ENCODE measurements at regions not wholly inside any gene's neighbourhood (a gene's known extent, or its start where the extent isn't known, plus 50 kb on each side); places are given as distances from the start of the nearest gene placed in this dataset.
A peak's percentile ranks its signal among the peaks of the same experiment; 100 is the strongest.

- TF ChIP-seq RCOR1 (IDR thresholded peaks at IDR 0.05; ENCODE audit: insufficient replicate concordance, low read length): no peak
These were observed 59.7 kb upstream of the RASD2 start (continued) for GRCh38 chr22:35480627-35481550.

- Histone ChIP-seq H2AK5ac (ENCODE audit: low read depth, low read length) (no peak overlapping the region), H2BK15ac (ENCODE audit: low read depth, low read length) (no peak overlapping the region), H3K9me1 (ENCODE audit: insufficient read depth, low read length) (0 out of 2 replicates have a peak, but pooled peaks cover 4% of the 10 kb centered on the region), H3K79me1 (ENCODE audit: low read depth in 1 of 2, low read length in 2 of 2) (no peaks in the 10 kb centered on the region), H2BK120ac (ENCODE audit: low read depth, low read length) (no peak overlapping the region), H3K4me3 (ENCODE audit: insufficient read depth, low read depth, low read length) (no peak overlapping the region), H2AFZ (replicated peaks; ENCODE audit: low read length, poor library complexity) (peak overlapping the region; percentile 10), H3K23ac (ENCODE audit: low read depth, low read length) (no peak overlapping the region), H3K18ac (ENCODE audit: low read depth, low read length) (no peak overlapping the region), H3K14ac (replicated peaks; ENCODE audit: low read depth, low read length) (no peak overlapping the region), H3K27me3 (ENCODE audit: control insufficient read depth, insufficient read depth, low read length) (no peaks in the 10 kb centered on the region; the same call in 1 of the 2 replicates), H4K91ac (ENCODE audit: insufficient read depth, low read depth, low read length) (no peak overlapping the region), H2BK20ac (ENCODE audit: low read depth, low read length) (no peak overlapping the region), H3K56ac (ENCODE audit: extremely low read depth, insufficient read depth, low read length) (no peak overlapping the region), H3K9me3 (ENCODE audit: control insufficient read depth, insufficient read depth, low read length) (peaks cover 3% of the 10 kb centered on the region; the same call in 1 of the 2 replicates), H3K4me1 (ENCODE audit: control insufficient read depth, insufficient read depth, low read length) (peaks cover 19% of the 10 kb centered on the region), H2BK5ac (ENCODE audit: low read depth, low read length, poor library complexity, severe bottlenecking) (no peak overlapping the region), H3K36me3 (ENCODE audit: control insufficient read depth, insufficient read depth, low read length) (no peaks in the 10 kb centered on the region), H2AK9ac (replicated peaks; ENCODE audit: low read depth, low read length, poor library complexity) (peak overlapping the region; percentile 26), H3K4ac (ENCODE audit: low read depth, low read length) (no peak overlapping the region), H4K20me1 (ENCODE audit: insufficient read depth, low read length) (no peaks in the 10 kb centered on the region), H3K4me2 (ENCODE audit: low read depth, low read length) (no peak overlapping the region), H3K9ac (ENCODE audit: low read depth, low read length) (no peak overlapping the region), H4K5ac (ENCODE audit: low read depth, low read length) (no peak overlapping the region), H3K27ac (ENCODE audit: insufficient read depth, low read length) (no peak overlapping the region), H4K8ac (ENCODE audit: low read depth in 2 of 2, low read length in 2 of 2) (no peak overlapping the region)
- intact Hi-C loops (cut with micrococcal nuclease) (no loop called here), dilution Hi-C loops (cut with HindIII; ENCODE audit: low sequenced_read_pairs, unreplicated experiment) (no loop called here), in situ Hi-C loops (cut with MboI; ENCODE audit: low sequenced_read_pairs) (no loop called here)
- WGBS, 2 experiments (ENCODE audit: extremely low coverage in 2 of 2, insufficient read length in 1 of 2): 94% methylated on average over 3 of the region's 5 CpGs; no CpG with 5 or more reads in 1 of the 2 experiments
- DNase-seq (no peak), ATAC-seq (ENCODE audit: low read depth) (no peak)
- no TSS peak for BruUV-seq (replicated peaks)
- no peak for TF ChIP-seq CEBPB (IDR thresholded peaks at IDR 0.05; ENCODE audit: low read depth, low read length)
- no peak for TF ChIP-seq POLR2A (IDR thresholded peaks at IDR 0.05; ENCODE audit: low read depth, low read length)
- ChIA-PET POLR2A (ENCODE audit: unreplicated experiment) (no interaction called here), CTCF (interaction anchor here (1.1 kb wide), 1 partner anchor 35 kb away, joined by 6 read pairs; no protein-coding TSS in a partner anchor)
These were observed 58.3 kb upstream of the RASD2 start for GRCh38 chr22:35482311-35482710.

All from IMR-90 (cell line).